GM23248 (cell line): ENCODE measurements at regions not wholly inside any gene's neighbourhood (a gene's known extent, or its start where the extent isn't known, plus 50 kb on each side); places are given as distances from the start of the nearest gene placed in this dataset.

ENCODE experiments used
- EZH2 ChIP-seq: fragments of 200-600 bp; sonication (generic); IDR thresholded peaks from 2 replicates; pipeline ENCODE4 v1.6.1; 2018; ENCODE audit warnings: antibody characterized with exemption, mild to moderate bottlenecking; ENCODE audit not compliant: insufficient read depth, poor library complexity, severe bottlenecking
- EZH2phosphoT487 ChIP-seq: fragments of 200-600 bp; sonication (generic); IDR thresholded peaks from 2 replicates; pipeline ENCODE4 v1.6.1; 2018; ENCODE audit warnings: antibody characterized with exemption, moderate library complexity, mild to moderate bottlenecking, low read depth; ENCODE audit not compliant: insufficient read depth

DNA sequence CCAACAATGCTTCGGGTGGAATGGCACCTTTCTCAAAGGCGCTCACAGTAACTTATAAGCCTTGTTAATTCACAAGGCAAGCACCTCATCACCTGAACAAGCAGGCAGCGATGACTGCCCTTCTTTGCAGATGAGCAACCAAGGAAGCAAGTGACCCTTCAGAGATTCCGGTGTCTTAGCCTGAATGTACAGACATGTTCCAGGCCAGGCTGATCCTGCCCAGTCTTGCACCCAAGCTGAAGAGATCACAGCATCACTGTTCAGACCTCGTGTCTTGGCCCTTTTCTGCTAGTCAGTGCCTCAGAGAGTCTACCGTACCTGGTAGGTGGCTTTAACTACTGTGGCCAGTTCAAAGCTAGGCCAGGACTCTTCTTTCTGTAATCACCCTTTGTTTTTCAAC, 94.7 kb upstream of the ERCC6L2 start:
- TF ChIP-seq EZH2 (no peak), EZH2phosphoT487 (no peak)
